Ramos (cell line): ENCODE measurements at regions not wholly inside any gene's neighbourhood (a gene's known extent, or its start where the extent isn't known, plus 50 kb on each side); places are given as distances from the start of the nearest gene placed in this dataset.

Experiments used
- in situ Hi-C: fragments of 300-500 bp; cut with MboI; formaldehyde crosslinking; loops from one replicate; pipeline ENCODE4 v1.14.3; 2022; ENCODE audit warnings: low sequenced_read_pairs; ENCODE audit not compliant: unreplicated experiment

GRCh38 chr1:25030674-25031589 lies 100.9 kb upstream of the RUNX3 start:
- in situ Hi-C loops: no loop called here

GRCh38 chr1:25030012-25030411 lies 99.9 kb upstream of the RUNX3 start:
- in situ Hi-C loops: no loop called here

- in situ Hi-C loops: no loop called here
Measured at GRCh38 chr1:25028907-25029599, 99.0 kb upstream of the RUNX3 start.

GRCh38 chr1:25028587-25028906 lies 98.5 kb upstream of the RUNX3 start:
- in situ Hi-C loops: no loop called here

- in situ Hi-C loops: no loop called here
Measured at GRCh38 chr1:25027822-25028586, 97.9 kb upstream of the RUNX3 start.

- in situ Hi-C loops: no loop called here
Measured at GRCh38 chr1:25026730-25027450, 96.8 kb upstream of the RUNX3 start.

GRCh38 chr1:25026304-25026703 lies 96.2 kb upstream of the RUNX3 start:
- in situ Hi-C loops: no loop called here

GRCh38 chr1:25024615-25025350 lies 94.7 kb upstream of the RUNX3 start:
- in situ Hi-C loops: no loop called here

- in situ Hi-C loops: no loop called here
Measured at GRCh38 chr1:25023826-25024225, 93.8 kb upstream of the RUNX3 start.

- in situ Hi-C loops: no loop called here
Measured at GRCh38 chr1:25023190-25023578, 93.1 kb upstream of the RUNX3 start.

GRCh38 chr1:25022361-25023189 lies 92.5 kb upstream of the RUNX3 start:
- in situ Hi-C loops: no loop called here

- in situ Hi-C loops: no loop called here
Measured at GRCh38 chr1:25021591-25022215, 91.6 kb upstream of the RUNX3 start.

GRCh38 chr1:25020851-25021590 lies 90.9 kb upstream of the RUNX3 start:
- in situ Hi-C loops: no loop called here

GRCh38 chr1:25020173-25020845 lies 90.2 kb upstream of the RUNX3 start:
- in situ Hi-C loops: no loop called here

GRCh38 chr1:25019337-25020172 lies 89.5 kb upstream of the RUNX3 start:
- in situ Hi-C loops: no loop called here

- in situ Hi-C loops: no loop called here
Measured at GRCh38 chr1:25018943-25019336, 88.9 kb upstream of the RUNX3 start.
